ENCODE measurements at regions not wholly inside any gene's neighbourhood (a gene's known extent, or its start where the extent isn't known, plus 50 kb on each side); places are given as distances from the start of the nearest gene placed in this dataset.

DNA sequence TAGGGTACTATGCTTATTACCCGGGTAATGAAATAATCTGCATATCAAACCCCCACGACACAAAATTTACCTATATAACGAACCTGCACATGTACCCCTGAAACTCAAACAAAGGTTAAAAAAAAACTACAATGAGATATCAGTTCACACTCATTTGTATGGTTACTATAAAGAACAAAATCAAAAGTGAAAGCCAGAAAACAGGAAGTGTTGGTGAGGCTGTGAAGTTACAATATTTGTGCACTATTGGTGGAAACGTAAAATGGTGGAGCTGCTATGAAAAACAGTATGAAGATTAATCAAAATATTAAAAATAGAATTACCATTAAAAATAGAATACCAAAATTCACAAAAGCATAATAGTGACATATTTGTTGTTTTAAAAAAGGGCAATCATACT is 128.9 kb downstream of the ZIC1 start:
- Histone ChIP-seq H3K27ac (ENCODE audit: low read depth in 2 of 2, low read length in 2 of 2) (no peak overlapping the region), H3K27me3 (ENCODE audit: control insufficient read depth, insufficient read depth, low read length) (no peaks in the 10 kb centered on the region), H3K36me3 (ENCODE audit: control insufficient read depth in 2 of 3, insufficient read depth in 3 of 3, low read length in 3 of 3) (no peaks in the 10 kb centered on the region), H3K4me3 (ENCODE audit: low read length in 3 of 3) (no peak overlapping the region), H3K9ac (ENCODE audit: low read length in 3 of 3) (no peak overlapping the region), H3K9me3 (ENCODE audit: control insufficient read depth in 2 of 3, insufficient read depth in 1 of 3, low read length in 3 of 3) (peaks cover 0 to 8% (median 0%) of the 10 kb centered on the region in 3 donors), H3K4me1 (ENCODE audit: control insufficient read depth in 2 of 3, insufficient read depth in 2 of 3, low read depth in 1 of 3, low read length in 3 of 3) (no peaks in the 10 kb centered on the region)
- DNase-seq (no peak), FAIRE-seq (no peak)
- intact Hi-C loops (cut with DNase I) = no loop called here
- TF ChIP-seq, protein P1, sequence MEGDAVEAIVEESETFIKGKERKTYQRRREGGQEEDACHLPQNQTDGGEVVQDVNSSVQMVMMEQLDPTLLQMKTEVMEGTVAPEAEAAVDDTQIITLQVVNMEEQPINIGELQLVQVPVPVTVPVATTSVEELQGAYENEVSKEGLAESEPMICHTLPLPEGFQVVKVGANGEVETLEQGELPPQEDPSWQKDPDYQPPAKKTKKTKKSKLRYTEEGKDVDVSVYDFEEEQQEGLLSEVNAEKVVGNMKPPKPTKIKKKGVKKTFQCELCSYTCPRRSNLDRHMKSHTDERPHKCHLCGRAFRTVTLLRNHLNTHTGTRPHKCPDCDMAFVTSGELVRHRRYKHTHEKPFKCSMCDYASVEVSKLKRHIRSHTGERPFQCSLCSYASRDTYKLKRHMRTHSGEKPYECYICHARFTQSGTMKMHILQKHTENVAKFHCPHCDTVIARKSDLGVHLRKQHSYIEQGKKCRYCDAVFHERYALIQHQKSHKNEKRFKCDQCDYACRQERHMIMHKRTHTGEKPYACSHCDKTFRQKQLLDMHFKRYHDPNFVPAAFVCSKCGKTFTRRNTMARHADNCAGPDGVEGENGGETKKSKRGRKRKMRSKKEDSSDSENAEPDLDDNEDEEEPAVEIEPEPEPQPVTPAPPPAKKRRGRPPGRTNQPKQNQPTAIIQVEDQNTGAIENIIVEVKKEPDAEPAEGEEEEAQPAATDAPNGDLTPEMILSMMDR (IDR thresholded peaks at IDR 0.05; ENCODE audit: borderline replicate concordance, extremely low read depth, insufficient read depth) = no peak

DNA sequence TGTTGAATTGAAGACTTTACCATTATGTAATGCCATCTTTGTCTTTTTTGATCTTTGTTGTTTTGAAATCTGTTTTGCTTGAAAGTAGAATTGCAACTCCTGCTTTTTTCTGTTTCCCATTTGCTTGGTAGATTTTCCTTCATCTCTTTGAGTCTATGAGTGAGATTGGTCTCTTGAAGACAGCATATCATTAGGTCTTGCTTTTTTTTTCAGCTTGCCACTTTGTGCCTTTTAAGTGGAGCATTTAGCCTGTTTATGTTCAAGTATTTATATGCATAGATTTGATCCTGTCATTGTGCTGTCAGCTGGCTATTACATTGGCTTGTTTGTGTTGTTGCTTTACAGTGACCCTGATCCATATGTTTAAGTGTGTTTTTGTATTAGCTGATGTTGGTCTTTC is 131.8 kb downstream of the ZIC1 start:
- TF ChIP-seq, protein P1 (IDR thresholded peaks at IDR 0.05; ENCODE audit: borderline replicate concordance, extremely low read depth, insufficient read depth) = no peak
- H3K27me3 ChIP-seq (ENCODE audit: control insufficient read depth, insufficient read depth, low read length) = no peaks in the 10 kb centered on the region
- H3K4me1 ChIP-seq (ENCODE audit: control insufficient read depth in 2 of 3, insufficient read depth in 2 of 3, low read depth in 1 of 3, low read length in 3 of 3) = no peaks in the 10 kb centered on the region
- H3K36me3 ChIP-seq (ENCODE audit: control insufficient read depth in 2 of 3, insufficient read depth in 3 of 3, low read length in 3 of 3) = no peaks in the 10 kb centered on the region
- FAIRE-seq (no peak), DNase-seq (no peak)
- H3K9me3 ChIP-seq (ENCODE audit: control insufficient read depth in 2 of 3, insufficient read depth in 1 of 3, low read length in 3 of 3) = peaks cover 0 to 8% (median 0%) of the 10 kb centered on the region in 3 donors
- H3K9ac ChIP-seq (ENCODE audit: low read length in 3 of 3) = no peak overlapping the region
- intact Hi-C loops (cut with DNase I) = no loop called here
- no peak overlapping the region for H3K27ac ChIP-seq (ENCODE audit: low read depth in 2 of 2, low read length in 2 of 2)
- no peak overlapping the region for H3K4me3 ChIP-seq (ENCODE audit: low read length in 3 of 3)

DNA sequence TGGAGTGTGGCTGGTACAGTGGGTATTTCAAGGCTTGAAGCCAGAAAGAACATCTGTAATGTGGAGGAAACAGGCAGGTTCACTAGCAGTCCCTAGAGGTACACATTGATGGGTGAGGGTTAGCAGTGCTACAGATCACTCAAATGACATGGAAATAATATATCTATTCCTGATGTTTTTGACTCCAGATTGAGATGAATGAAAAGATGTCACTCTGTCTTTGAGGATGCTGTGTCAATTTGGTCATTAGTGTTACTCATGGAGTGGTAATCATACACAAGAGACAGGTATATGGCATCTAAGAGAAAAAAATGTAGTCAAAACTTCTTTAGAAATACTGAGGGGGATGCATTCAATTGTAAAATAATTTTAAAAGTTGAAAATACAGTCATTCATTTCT is 135.1 kb downstream of the ZIC1 start:
- peaks cover 0 to 8% (median 0%) of the 10 kb centered on the region in 3 donors for H3K9me3 ChIP-seq (ENCODE audit: control insufficient read depth in 2 of 3, insufficient read depth in 1 of 3, low read length in 3 of 3)
- no peak overlapping the region for H3K9ac ChIP-seq (ENCODE audit: low read length in 3 of 3)
- TF ChIP-seq, protein P1 (IDR thresholded peaks at IDR 0.05; ENCODE audit: borderline replicate concordance, extremely low read depth, insufficient read depth) = no peak
- H3K4me1 ChIP-seq (ENCODE audit: control insufficient read depth in 2 of 3, insufficient read depth in 2 of 3, low read depth in 1 of 3, low read length in 3 of 3) = no peaks in the 10 kb centered on the region
- H3K27ac ChIP-seq (ENCODE audit: low read depth in 2 of 2, low read length in 2 of 2) = no peak overlapping the region
- FAIRE-seq (no peak), DNase-seq (no peak)
- no peaks in the 10 kb centered on the region for H3K27me3 ChIP-seq (ENCODE audit: control insufficient read depth, insufficient read depth, low read length)
- H3K4me3 ChIP-seq (ENCODE audit: low read length in 3 of 3) = no peak overlapping the region
- intact Hi-C loops (cut with DNase I) = no loop called here
- H3K36me3 ChIP-seq (ENCODE audit: control insufficient read depth in 2 of 3, insufficient read depth in 3 of 3, low read length in 3 of 3) = no peaks in the 10 kb centered on the region

DNA sequence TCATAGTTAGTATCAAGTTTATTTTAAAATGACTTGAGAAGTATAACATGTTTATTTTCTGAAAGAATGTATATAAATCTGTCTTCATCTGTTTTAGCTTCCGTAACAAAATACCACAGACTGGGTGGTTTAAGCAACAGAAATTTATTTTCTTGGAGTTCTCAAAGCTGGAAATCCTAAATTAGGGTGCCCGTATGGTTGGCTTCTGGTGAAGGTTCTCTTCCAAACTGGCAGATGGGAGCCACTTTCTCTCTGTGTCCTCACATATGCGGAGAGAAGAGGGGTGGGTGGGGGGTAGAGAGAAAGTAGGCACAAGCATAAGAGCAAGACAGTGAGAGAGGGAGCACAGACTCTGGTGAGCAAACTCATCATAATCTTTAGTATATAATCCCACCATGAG is 142.3 kb downstream of the ZIC1 start:
- no peaks in the 10 kb centered on the region for H3K36me3 ChIP-seq (ENCODE audit: control insufficient read depth in 2 of 3, insufficient read depth in 3 of 3, low read length in 3 of 3)
- no peak overlapping the region for H3K4me3 ChIP-seq (ENCODE audit: low read length in 3 of 3)
- H3K4me1 ChIP-seq (ENCODE audit: control insufficient read depth in 2 of 3, insufficient read depth in 2 of 3, low read depth in 1 of 3, low read length in 3 of 3) = no peaks in the 10 kb centered on the region
- TF ChIP-seq, protein P1 (IDR thresholded peaks at IDR 0.05; ENCODE audit: borderline replicate concordance, extremely low read depth, insufficient read depth) = no peak
- DNase-seq (no peak), FAIRE-seq (no peak)
- H3K27me3 ChIP-seq (ENCODE audit: control insufficient read depth, insufficient read depth, low read length) = no peaks in the 10 kb centered on the region
- H3K9ac ChIP-seq (ENCODE audit: low read length in 3 of 3) = no peak overlapping the region
- H3K27ac ChIP-seq (ENCODE audit: low read depth in 2 of 2, low read length in 2 of 2) = no peak overlapping the region
- intact Hi-C loops (cut with DNase I) = no loop called here
- H3K9me3 ChIP-seq (ENCODE audit: control insufficient read depth in 2 of 3, insufficient read depth in 1 of 3, low read length in 3 of 3) = no peaks in the 10 kb centered on the region
